ENCODE measurements at regions not wholly inside any gene's neighbourhood (a gene's known extent, or its start where the extent isn't known, plus 50 kb on each side); places are given as distances from the start of the nearest gene placed in this dataset.

DNA sequence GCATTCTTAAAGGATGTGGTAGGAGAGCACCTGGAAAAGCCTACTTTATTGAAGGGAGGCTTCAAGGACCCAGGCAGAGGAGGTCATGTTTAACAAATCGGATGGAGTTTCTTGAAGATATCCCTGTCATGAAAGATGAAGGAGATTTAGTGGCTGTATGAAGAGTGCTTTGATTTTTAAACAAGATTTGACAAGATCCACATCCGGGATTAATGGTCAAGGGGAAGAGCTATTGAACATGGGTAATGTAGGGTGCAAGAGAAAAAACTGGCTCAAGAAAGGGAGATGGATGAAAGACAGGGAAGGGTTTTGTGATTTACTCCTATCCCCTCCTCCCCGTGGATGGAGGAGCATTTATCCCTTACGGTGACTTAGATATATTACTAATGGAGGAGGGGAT lies 113.1 kb upstream of the OSR1 start:
- no peak for ATAC-seq
- no peak overlapping the region for H3K27ac Mint-ChIP-seq
- H3K36me3 Mint-ChIP-seq: peaks cover 3% of the 10 kb centered on the region
- peaks cover 59% of the 10 kb centered on the region for H3K27me3 Mint-ChIP-seq
- H3K4me3 Mint-ChIP-seq: no peak overlapping the region
- peaks cover 2% of the 10 kb centered on the region for H3K9me3 Mint-ChIP-seq (ENCODE audit: low read depth)
- DNase-seq: no peak
- H3K4me1 Mint-ChIP-seq: peaks cover 13% of the 10 kb centered on the region
- CTCF ChIA-PET: no interaction called here

DNA sequence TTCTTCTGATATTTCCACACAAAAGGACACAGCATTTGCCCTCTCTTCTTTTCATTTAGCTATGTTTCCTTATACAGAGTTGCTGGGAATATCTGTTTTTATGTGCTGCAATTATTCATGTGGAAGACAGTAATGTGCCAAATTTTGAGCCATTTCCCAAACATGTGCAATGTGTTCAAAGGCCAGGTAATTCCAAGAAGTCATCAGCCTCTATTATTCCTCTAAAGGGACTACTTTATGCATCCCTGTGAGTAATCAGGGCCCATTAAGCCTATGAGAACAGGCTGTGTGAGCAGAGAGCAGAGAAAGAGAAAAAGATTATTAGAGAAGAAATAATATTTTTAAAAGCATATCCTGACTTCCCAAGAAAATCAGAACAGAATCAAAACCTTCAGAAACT lies 107.6 kb upstream of the OSR1 start:
- ATAC-seq (no peak), DNase-seq (no peak)
- H3K4me1 Mint-ChIP-seq: no peaks in the 10 kb centered on the region
- CTCF ChIA-PET: no interaction called here
- H3K9me3 Mint-ChIP-seq (ENCODE audit: low read depth): no peaks in the 10 kb centered on the region
- H3K36me3 Mint-ChIP-seq: no peaks in the 10 kb centered on the region
- no peak overlapping the region for H3K4me3 Mint-ChIP-seq
- peaks cover 14% of the 10 kb centered on the region for H3K27me3 Mint-ChIP-seq
- no peak overlapping the region for H3K27ac Mint-ChIP-seq

DNA sequence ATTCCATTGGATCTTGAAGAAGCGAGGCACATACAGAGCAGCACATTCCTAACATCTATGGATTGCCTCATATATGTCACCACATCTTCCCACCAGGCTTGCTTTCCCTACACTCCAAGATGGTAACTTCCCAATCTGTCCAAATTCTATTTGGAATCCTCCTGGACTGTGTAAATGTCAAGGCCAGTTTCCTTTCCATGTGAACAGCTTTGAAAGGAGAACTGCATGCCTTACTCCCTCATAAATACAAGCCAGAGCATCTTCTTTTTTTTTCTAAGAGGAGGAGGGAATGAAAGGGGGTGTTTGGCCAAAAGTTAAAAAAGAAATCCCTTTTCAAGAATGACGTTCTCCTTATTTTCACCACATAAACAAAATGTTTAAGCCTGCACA lies 103.8 kb upstream of the OSR1 start:
- Mint-ChIP-seq H3K36me3 (no peaks in the 10 kb centered on the region), H3K4me3 (no peak overlapping the region), H3K27ac (no peak overlapping the region), H3K9me3 (ENCODE audit: low read depth) (no peaks in the 10 kb centered on the region), H3K4me1 (peaks cover 3% of the 10 kb centered on the region), H3K27me3 (peaks cover 2% of the 10 kb centered on the region)
- ATAC-seq (no peak), DNase-seq (no peak)
- CTCF ChIA-PET: no interaction called here

DNA sequence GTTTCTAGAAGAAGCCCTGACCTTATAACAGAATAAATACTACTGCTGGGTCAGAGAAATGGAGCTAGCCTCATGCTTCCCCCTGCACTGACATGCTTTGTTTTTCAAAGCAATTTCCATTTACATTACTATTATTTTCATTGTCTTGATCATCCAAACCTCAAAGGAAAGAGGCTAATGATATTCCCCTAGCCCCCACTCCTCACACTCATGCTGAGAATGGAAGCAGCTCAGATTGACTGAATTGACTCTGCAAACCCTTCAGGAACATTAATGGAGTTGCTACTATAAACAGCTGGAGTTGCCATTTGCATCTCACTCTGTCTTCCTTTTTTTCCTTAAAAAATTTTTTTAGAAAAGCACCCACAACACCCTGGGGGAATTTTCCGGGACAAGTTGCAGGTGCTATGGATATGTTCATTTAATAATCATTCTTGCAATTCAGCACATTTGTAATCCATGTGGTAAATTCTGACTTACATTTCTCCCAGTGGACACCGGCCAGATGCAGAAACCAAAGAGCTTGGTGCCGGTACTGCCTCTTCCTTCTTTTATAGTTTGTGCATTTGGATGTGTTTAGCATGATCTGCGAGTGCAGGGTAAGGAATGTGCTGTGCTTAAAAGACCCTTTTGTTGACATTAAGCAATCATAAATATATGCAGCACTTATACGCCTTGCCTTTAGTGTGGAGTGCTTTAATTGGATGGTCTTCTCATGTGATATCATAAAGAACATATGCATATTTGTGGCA lies 103.3 kb upstream of the OSR1 start:
- H3K4me1 Mint-ChIP-seq: peaks cover 3% of the 10 kb centered on the region
- CTCF ChIA-PET: no interaction called here
- no peak overlapping the region for H3K27ac Mint-ChIP-seq

DNA sequence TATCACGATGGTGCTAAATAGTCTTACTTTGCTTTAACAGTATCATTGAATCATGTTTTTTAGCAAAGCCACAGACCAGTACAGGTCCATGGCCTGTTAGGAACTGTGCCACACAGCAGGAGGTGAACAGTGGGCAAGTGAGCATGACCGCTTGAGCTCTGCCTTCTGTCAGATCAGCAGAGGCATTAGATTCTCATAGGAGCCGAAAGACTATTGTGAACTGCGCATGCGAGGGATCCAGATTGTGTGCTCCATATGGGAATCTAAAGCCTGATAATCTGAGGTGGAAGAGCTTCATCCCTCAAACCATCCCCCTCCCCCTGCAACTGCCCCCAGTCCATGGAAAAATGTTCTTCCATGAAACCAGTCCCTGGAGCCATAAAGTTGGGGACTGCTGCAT lies 102.3 kb upstream of the OSR1 start:
- Mint-ChIP-seq H3K9me3 (ENCODE audit: low read depth) (no peaks in the 10 kb centered on the region), H3K4me3 (no peak overlapping the region), H3K27me3 (peaks cover 2% of the 10 kb centered on the region), H3K27ac (no peak overlapping the region), H3K36me3 (no peaks in the 10 kb centered on the region), H3K4me1 (peaks cover 3% of the 10 kb centered on the region)
- CTCF ChIA-PET: no interaction called here
- no peak for ATAC-seq
- DNase-seq: no peak

More for the DNA sequence above, 103.3 kb upstream of the OSR1 start:
- H3K36me3 Mint-ChIP-seq: no peaks in the 10 kb centered on the region
- H3K9me3 Mint-ChIP-seq (ENCODE audit: low read depth): no peaks in the 10 kb centered on the region
- H3K4me3 Mint-ChIP-seq: no peak overlapping the region
- ATAC-seq: no peak
- H3K27me3 Mint-ChIP-seq: peaks cover 2% of the 10 kb centered on the region
- no peak for DNase-seq

DNA sequence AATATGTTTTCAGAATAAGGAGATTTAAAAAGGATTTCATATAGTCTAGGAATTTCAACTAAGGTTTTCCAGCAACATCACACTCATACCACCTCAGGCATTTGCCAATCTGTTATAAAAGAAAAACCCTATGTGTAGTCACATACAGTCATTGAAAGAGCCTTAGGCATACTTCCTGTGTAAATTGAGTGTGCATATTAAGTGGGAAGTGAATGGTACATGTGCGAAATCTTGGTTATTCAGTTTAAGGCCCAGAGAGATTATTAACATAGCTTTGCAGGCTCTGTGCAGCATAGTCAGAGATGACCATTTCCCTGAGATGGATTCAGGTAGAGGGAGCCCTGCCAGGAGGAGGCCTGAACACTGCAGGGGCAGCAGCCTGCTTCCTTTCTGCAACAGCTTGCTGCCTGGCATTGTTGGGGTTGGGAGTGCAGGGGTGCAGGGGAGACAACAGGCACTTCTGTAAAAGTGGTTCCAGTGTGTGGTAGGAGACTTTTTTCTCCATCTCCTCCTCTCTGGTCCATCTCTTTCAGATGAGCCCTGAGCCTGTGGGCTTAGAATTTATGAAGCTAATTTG lies 100.1 kb upstream of the OSR1 start:
- H3K9me3 Mint-ChIP-seq (ENCODE audit: low read depth): no peaks in the 10 kb centered on the region
- CTCF ChIA-PET: no interaction called here

DNA sequence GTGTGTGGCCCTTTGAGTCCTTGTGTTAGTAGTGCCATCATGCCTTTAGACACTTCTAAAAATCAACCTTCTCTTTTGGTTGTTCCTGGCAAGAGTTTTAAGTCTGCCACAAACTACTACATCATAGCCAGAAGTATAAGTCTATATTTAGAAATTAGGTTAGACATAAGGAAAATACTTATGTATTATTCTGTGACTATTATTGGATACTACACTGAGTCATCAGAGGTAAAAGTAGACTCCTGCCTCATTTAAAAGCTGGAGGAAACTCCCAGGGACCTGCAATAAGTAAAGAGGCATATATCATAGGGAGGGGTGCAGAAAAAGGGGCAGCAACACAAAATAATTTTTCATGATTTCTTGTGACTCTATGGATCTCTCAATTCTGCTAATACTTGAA lies 99.4 kb upstream of the OSR1 start:
- peaks cover 2% of the 10 kb centered on the region for H3K27me3 Mint-ChIP-seq
- DNase-seq: no peak
- H3K9me3 Mint-ChIP-seq (ENCODE audit: low read depth): no peaks in the 10 kb centered on the region
- CTCF ChIA-PET: no interaction called here
- H3K36me3 Mint-ChIP-seq: no peaks in the 10 kb centered on the region
- no peak for ATAC-seq
- no peak overlapping the region for H3K27ac Mint-ChIP-seq
- peaks cover 3% of the 10 kb centered on the region for H3K4me1 Mint-ChIP-seq
- no peak overlapping the region for H3K4me3 Mint-ChIP-seq

More for the DNA sequence above, 100.1 kb upstream of the OSR1 start:
- peaks cover 2% of the 10 kb centered on the region for H3K27me3 Mint-ChIP-seq
- ATAC-seq: no peak
- H3K4me3 Mint-ChIP-seq: no peak overlapping the region
- no peak overlapping the region for H3K27ac Mint-ChIP-seq
- peaks cover 3% of the 10 kb centered on the region for H3K4me1 Mint-ChIP-seq
- no peaks in the 10 kb centered on the region for H3K36me3 Mint-ChIP-seq
- DNase-seq: no peak

DNA sequence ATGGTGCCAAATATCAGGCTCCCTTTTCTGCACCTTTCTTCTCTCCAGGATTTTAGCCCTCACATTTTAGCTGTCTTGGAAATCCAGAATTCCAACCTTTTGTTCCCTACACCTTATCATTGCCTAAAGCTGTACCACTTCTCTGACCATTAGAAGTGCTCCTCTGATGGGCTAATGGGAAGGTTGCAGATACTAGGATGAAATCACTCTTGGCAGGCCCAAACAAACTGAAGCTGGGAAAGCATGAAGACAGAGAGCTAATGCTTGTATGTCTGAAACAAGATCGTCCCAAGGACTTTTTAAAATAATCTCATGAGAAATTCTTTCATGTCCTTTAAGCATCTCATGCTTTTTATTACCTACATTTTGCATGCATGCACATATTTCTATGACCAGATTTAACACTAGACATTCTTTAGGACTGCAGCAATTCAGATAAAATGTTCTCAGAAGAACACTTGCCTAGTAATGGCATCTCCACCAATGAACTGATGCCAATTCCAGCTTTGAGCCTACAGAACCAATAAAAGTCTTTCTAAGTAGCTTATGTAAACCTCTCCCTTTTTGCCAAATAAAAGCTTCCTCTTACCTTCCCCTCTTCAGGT lies 98.4 kb upstream of the OSR1 start:
- Mint-ChIP-seq H3K27ac (no peak overlapping the region), H3K36me3 (no peaks in the 10 kb centered on the region), H3K27me3 (peaks cover under 1% of the 10 kb centered on the region), H3K4me1 (peaks cover 3% of the 10 kb centered on the region), H3K9me3 (ENCODE audit: low read depth) (no peaks in the 10 kb centered on the region), H3K4me3 (no peak overlapping the region)
- ATAC-seq (no peak), DNase-seq (no peak)
- CTCF ChIA-PET: no interaction called here

DNA sequence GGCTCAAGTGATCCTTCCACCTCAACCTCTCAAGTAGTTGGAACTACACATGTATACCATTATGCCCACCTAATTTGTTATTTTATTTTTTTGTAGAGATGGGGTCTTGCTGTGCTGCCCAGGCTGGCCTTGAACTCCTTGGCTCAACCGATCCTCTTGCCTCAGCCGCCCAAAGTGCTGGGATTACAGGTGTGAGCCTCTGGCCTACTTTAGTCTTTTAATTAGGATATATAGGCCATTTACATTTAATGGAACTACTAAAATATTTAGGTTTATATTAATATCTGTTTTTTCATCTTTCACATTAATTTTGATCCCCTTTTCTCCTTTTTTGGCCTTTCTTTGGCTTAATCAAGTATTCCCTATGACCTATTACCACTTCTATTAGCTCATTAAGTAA lies 95.7 kb upstream of the OSR1 start:
- H3K4me1 Mint-ChIP-seq: no peaks in the 10 kb centered on the region
- no peak overlapping the region for H3K27ac Mint-ChIP-seq
- H3K27me3 Mint-ChIP-seq: peaks cover 2% of the 10 kb centered on the region
- no peak overlapping the region for H3K4me3 Mint-ChIP-seq
- no peak for ATAC-seq
- CTCF ChIA-PET: no interaction called here
- H3K36me3 Mint-ChIP-seq: no peaks in the 10 kb centered on the region
- no peaks in the 10 kb centered on the region for H3K9me3 Mint-ChIP-seq (ENCODE audit: low read depth)
- DNase-seq: no peak

DNA sequence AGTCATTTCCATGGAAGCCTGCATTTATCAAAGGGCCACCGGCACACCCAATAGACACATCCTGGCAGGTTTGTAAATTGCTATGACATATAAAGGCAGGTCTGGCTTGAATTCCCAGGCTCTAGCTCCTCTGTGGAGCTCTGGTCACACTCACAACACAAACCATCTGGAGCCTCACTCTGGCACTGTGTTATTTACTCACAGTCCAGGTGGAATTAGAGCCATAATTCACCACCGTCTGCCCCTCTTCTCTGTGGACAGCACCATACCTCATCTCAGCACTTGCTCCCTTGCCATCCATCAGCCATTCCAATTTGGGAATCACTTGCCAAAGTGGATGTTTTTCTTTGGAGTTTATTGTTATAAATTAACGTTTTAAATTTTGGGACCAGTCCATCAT lies 84.3 kb upstream of the OSR1 start:
- no peak for DNase-seq
- H3K36me3 Mint-ChIP-seq: no peaks in the 10 kb centered on the region

DNA sequence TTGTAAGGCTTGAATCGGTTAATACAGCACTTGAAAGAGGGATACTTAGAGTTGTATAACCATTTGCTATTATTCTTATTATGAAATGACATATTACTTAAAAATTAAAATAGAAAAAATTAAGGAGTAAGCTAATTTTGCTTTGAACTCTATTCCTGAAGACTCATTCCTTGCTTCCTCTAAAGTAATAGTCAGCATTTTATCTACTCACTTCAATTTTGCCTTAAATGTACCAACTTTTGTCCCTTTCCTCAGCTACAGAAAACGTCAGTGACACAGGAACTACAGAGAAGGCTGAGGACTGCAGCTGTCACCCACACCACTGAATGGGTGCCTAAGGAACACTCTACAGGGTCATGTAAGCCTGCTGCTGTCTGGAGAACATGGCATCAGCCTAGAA lies 80.7 kb upstream of the OSR1 start:
- Mint-ChIP-seq H3K27me3 (peaks cover 10% of the 10 kb centered on the region), H3K9me3 (ENCODE audit: low read depth) (no peaks in the 10 kb centered on the region), H3K4me1 (no peaks in the 10 kb centered on the region), H3K27ac (no peak overlapping the region), H3K36me3 (no peaks in the 10 kb centered on the region), H3K4me3 (no peak overlapping the region)
- DNase-seq: no peak
- CTCF ChIA-PET: no interaction called here
- no peak for ATAC-seq

More for the DNA sequence above, 84.3 kb upstream of the OSR1 start:
- H3K4me1 Mint-ChIP-seq: no peaks in the 10 kb centered on the region
- no peaks in the 10 kb centered on the region for H3K9me3 Mint-ChIP-seq (ENCODE audit: low read depth)
- CTCF ChIA-PET: no interaction called here
- no peak for ATAC-seq
- H3K4me3 Mint-ChIP-seq: no peak overlapping the region
- no peaks in the 10 kb centered on the region for H3K27me3 Mint-ChIP-seq
- no peak overlapping the region for H3K27ac Mint-ChIP-seq

DNA sequence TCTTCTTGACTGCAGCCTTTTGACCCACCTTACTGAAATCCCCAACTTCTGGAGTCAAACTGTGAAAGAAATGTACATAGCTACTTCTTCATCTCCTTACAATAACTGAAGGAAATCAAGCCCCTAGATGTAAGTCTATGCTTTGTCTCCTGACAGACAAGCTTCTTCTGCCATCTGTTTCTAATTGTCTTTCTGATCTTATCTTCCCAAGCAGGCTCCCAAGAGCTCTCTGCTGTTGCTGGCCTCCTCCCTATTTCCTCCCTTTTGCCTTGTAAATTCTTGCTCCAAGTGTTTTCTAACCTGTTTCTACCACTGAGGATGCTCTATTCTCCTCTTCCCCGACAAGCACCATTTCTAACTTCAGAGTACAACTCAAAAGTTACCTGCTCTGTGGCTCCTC lies 77.4 kb upstream of the OSR1 start:
- H3K27me3 Mint-ChIP-seq: peaks cover 12% of the 10 kb centered on the region
- ATAC-seq: no peak
- H3K27ac Mint-ChIP-seq: no peak overlapping the region
- no peaks in the 10 kb centered on the region for H3K4me1 Mint-ChIP-seq
- CTCF ChIA-PET: no interaction called here
- no peaks in the 10 kb centered on the region for H3K9me3 Mint-ChIP-seq (ENCODE audit: low read depth)
- no peak for DNase-seq
- no peak overlapping the region for H3K4me3 Mint-ChIP-seq
- no peaks in the 10 kb centered on the region for H3K36me3 Mint-ChIP-seq

DNA sequence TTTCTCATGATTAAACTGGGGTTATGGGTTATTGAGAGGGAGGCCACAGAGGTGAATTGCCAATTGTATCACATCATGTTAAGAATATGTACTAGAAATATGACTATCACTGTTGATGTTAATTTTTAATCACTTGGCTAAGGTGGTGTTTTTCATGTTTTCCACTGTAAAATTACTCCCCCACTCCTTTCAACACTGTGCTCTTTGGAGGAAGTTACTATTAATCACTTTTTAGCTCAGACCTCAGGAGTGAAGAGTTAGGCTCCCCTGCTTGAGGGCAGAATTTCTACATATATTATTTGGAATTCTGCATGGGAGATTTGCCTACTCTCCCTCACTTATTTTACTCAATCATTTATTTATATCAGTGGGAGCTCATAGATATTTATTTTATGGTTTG lies 76.0 kb upstream of the OSR1 start:
- Mint-ChIP-seq H3K4me1 (no peaks in the 10 kb centered on the region), H3K36me3 (no peaks in the 10 kb centered on the region)
- ATAC-seq: no peak

DNA sequence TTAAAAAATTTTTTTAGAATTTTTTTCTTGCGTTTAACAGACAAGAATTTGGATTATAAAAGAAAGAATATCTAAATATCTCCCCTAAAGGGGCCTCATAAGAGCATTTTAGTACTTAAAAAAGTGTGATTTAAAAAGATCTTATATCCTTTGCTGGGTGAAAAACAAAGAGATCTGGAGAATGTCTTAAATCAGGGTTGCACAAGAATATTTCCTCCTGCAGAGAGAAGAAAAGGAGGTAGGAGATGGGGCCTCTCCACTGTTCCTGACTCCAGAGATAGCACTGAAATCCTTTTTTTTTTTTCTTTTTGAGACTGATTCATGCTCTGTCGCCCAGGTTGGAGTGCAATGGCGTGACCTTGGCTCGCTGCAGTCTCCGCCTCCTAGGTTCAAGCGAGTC lies 68.5 kb upstream of the OSR1 start:
- CTCF ChIA-PET: no interaction called here
- ATAC-seq: no peak
- H3K4me1 Mint-ChIP-seq: no peaks in the 10 kb centered on the region

More for the DNA sequence above, 76.0 kb upstream of the OSR1 start:
- Mint-ChIP-seq H3K9me3 (ENCODE audit: low read depth) (no peaks in the 10 kb centered on the region), H3K27me3 (peaks cover 18% of the 10 kb centered on the region), H3K27ac (no peak overlapping the region), H3K4me3 (no peak overlapping the region)
- CTCF ChIA-PET: no interaction called here
- DNase-seq: no peak

More for the DNA sequence above, 68.5 kb upstream of the OSR1 start:
- H3K27me3 Mint-ChIP-seq: peaks cover 28% of the 10 kb centered on the region
- no peak for DNase-seq
- no peak overlapping the region for H3K27ac Mint-ChIP-seq
- no peak overlapping the region for H3K4me3 Mint-ChIP-seq
- no peaks in the 10 kb centered on the region for H3K9me3 Mint-ChIP-seq (ENCODE audit: low read depth)
- H3K36me3 Mint-ChIP-seq: no peaks in the 10 kb centered on the region

Data from activated CD8-positive, alpha-beta memory T cell treated with anti-CD3 and anti-CD28 coated beads, Interleukin-2, amount 10 ng/mL, durations not matched to agents 7 days and 5 days (primary cell).